Esophagus squamous epithelium (tissue), 5 donors: ENCODE measurements at regions not wholly inside any gene's neighbourhood (a gene's known extent, or its start where the extent isn't known, plus 50 kb on each side); places are given as distances from the start of the nearest gene placed in this dataset.

Experiments used
- DNase-seq: peaks from one replicate; lab custom pipeline; 2025; lab: John Stamatoyannopoulos, UW
- H3K27ac ChIP-seq, 4 donors: fragments of 200-600 bp; sonication (generic); one replicate each; pipeline ENCODE4 v1.5.1; 2016 to 2019; ENCODE audit warnings: mild to moderate bottlenecking in 1 of 4
- H3K27me3 ChIP-seq, 4 donors: fragments of 200-600 bp; sonication (generic); 1 replicate in 3 of 4; 2 replicates in 1 of 4; pipeline versions ENCODE4 v1.5.1 to v1.6.0; 2017 to 2021; ENCODE audit warnings: antibody characterized with exemption in 1 of 4
- H3K36me3 ChIP-seq, 3 donors: fragments of 200-600 bp; sonication (generic); one replicate each; pipeline ENCODE4 v1.5.1; 2016 to 2019
- H3K4me1 ChIP-seq, 3 donors: fragments of 200-600 bp; sonication (generic); one replicate each; pipeline ENCODE4 v1.5.1; 2017 to 2019
- H3K4me3 ChIP-seq, 4 donors: fragments of 200-600 bp; sonication (generic); 1 replicate in 3 of 4; 2 replicates in 1 of 4; pipeline ENCODE4 v1.5.1; 2016 to 2019; ENCODE audit warnings: mild to moderate bottlenecking in 2 of 4, moderate library complexity in 1 of 4
- H3K9me3 ChIP-seq, 3 donors: fragments of 200-600 bp; sonication (generic); one replicate each; pipeline ENCODE4 v1.5.1; 2016 to 2019
- CTCF ChIP-seq, 6 experiments: fragments of 450-650 bp in 4 of 6; fragments of 200-600 bp in 2 of 6; sonication (generic) in 2 of 6; IDR thresholded peaks; one replicate each; pipeline ENCODE4 v1.5.1; 2016 to 2019; ENCODE audit warnings: antibody characterized with exemption in 6 of 6, mild to moderate bottlenecking in 4 of 6, moderate library complexity in 4 of 6
- POLR2A ChIP-seq, 4 donors: fragments of 450-650 bp; IDR thresholded peaks; one replicate each; pipeline ENCODE4 v1.6.1; 2017; ENCODE audit warnings: antibody characterized with exemption in 4 of 4, mild to moderate bottlenecking in 4 of 4, moderate library complexity in 3 of 4
- WGBS, 2 donors: methylation state at CpG; one replicate each; pipeline ENCODE4 v1.1.5; 2018; 5-methylcytosine and 5-hydroxymethylcytosine counted together
- intact Hi-C: fragments of 100-400 bp; cut with DNase I; formaldehyde crosslinking; loops from one replicate; pipeline ENCODE4 v1.15.0; 2022
- donor health status: DM: yes; HTN: yes; CAD: no.

DNA sequence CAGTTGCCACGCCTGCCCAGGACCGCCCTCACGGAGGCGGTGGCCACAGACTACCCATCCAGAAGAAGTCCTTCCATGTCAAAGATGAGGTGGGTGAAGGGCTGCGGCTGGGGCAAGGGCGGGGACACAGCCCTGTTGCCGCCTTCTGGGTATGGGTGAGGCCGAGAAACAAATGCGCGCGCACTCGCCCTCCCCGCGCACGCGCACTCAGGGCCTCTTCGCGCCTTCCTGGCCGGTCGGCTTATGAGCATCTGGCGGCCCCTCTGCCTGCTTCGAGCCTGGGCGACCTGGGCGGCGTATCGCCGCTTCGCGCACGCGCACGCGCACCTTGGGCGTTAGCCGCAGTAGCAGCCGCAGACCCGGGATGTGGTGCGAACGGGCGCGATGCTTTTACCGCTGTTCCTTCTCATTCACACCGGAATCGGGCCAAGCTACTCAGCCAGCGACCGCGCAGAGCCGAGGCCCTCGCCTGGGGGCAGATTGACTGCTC is 931.7 kb downstream of the NLGN4Y start:
- Histone ChIP-seq H3K36me3 (no peaks in the 10 kb centered on the region), H3K27me3 (no peaks in the 10 kb centered on the region), H3K9me3 (no peaks in the 10 kb centered on the region), H3K4me1 (no peaks in the 10 kb centered on the region), H3K27ac (peak overlapping the region in 1 of 4 donors; percentile 61), H3K4me3 (peak overlapping the region in 2 of 4 donors; percentile 24 to 45)
- TF ChIP-seq POLR2A (IDR thresholded peaks at IDR 0.05): no peak
- no peak for TF ChIP-seq CTCF (IDR thresholded peaks at IDR 0.05)
- WGBS, 2 donors: no CpG with 5 or more reads among the region's 49 CpGs
- intact Hi-C loops: no loop called here
- no peak for DNase-seq

GRCh38 chrY:15456491-15456890 is 932.2 kb downstream of the NLGN4Y start:
- Histone ChIP-seq H3K4me3 (peak overlapping the region in 1 of 4 donors; percentile 45), H3K27ac (peak overlapping the region in 1 of 4 donors; percentile 61), H3K9me3 (no peaks in the 10 kb centered on the region), H3K36me3 (no peaks in the 10 kb centered on the region), H3K27me3 (no peaks in the 10 kb centered on the region), H3K4me1 (no peaks in the 10 kb centered on the region)
- no peak for TF ChIP-seq POLR2A (IDR thresholded peaks at IDR 0.05)
- no peak for TF ChIP-seq CTCF (IDR thresholded peaks at IDR 0.05)
- DNase-seq: no peak
- WGBS, 2 donors: 100% methylated on average over 1 of the region's 21 CpGs; no CpG with 5 or more reads in 1 of the 2 donors
- intact Hi-C loops: no loop called here

DNA sequence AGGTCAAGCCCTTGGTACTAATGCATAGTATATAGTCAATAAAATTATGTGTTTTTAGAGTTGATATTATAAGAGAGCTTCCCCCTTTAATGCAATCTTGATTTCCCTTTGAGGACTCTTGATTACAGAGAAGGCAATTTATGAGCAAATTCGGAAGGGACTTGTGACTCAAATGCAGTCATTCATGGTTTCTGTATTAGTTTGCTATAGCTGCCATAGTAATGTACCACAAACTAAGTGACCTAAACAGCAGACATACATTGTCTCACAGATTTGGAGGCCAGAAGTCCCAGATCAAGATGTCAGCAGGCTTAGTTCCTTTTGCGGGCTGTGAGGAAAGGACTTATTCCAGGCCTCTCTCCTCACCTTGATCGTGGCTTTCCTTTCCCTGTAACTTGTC is 933.4 kb downstream of the NLGN4Y start:
- no peaks in the 10 kb centered on the region for H3K9me3 ChIP-seq
- 79% methylated on average over 2 of the region's 3 CpGs; no CpG with 5 or more reads in 1 of the 2 donors for WGBS, 2 donors
- intact Hi-C loops: no loop called here
- no peak overlapping the region for H3K27ac ChIP-seq
- H3K27me3 ChIP-seq: no peaks in the 10 kb centered on the region
- no peak for DNase-seq
- H3K4me1 ChIP-seq: no peaks in the 10 kb centered on the region
- H3K4me3 ChIP-seq: no peak overlapping the region
- no peak for TF ChIP-seq POLR2A (IDR thresholded peaks at IDR 0.05)
- H3K36me3 ChIP-seq: no peaks in the 10 kb centered on the region

DNA sequence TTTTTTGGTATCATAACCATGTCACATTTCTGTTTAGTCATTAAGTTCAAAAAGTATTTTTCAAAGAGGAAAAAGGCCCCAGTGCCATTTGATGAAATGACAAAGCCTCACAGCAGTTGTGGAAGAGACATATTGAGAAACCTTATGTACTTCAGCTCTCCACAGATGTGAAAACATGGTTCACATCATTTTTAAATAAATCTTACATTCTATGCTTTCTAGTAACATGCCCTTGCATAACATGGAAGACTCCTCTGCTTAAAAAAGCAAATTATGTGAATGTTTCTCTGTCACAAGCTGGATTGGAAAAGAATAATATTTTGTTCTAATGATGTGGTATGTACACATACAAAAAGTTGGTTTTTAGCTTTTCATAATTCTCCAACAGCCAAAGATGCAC is 934.1 kb downstream of the NLGN4Y start:
- intact Hi-C loops: no loop called here
- Histone ChIP-seq H3K36me3 (no peaks in the 10 kb centered on the region), H3K9me3 (no peaks in the 10 kb centered on the region), H3K4me1 (no peaks in the 10 kb centered on the region), H3K4me3 (no peak overlapping the region), H3K27me3 (no peaks in the 10 kb centered on the region), H3K27ac (no peak overlapping the region)
- no peak for DNase-seq
- no peak for TF ChIP-seq POLR2A (IDR thresholded peaks at IDR 0.05)
- no peak for TF ChIP-seq CTCF (IDR thresholded peaks at IDR 0.05)

DNA sequence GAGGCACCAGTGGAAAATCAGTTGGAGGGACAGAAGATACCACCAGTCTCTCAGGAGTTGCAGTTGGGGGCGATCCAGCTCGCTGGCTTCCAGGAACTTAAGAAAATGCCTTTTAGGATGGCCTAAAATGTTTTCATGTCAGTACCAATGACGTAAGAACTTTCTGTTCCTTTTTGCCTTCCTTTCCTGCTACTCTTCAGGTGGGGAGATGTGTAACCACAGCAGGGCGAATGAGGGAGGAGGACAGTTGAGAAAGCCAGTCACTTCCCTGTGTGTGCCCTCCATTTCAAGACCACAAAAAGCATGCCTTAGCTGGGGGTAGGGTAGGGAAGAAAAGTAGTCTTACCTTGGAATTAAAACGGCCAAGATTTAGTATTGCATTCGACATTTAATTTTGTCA is 941.6 kb downstream of the NLGN4Y start:
- intact Hi-C loops: no loop called here
- Histone ChIP-seq H3K27me3 (no peaks in the 10 kb centered on the region), H3K27ac (no peak overlapping the region), H3K36me3 (no peaks in the 10 kb centered on the region), H3K9me3 (no peaks in the 10 kb centered on the region), H3K4me1 (no peaks in the 10 kb centered on the region), H3K4me3 (no peak overlapping the region)
- no peak for DNase-seq
- no peak for TF ChIP-seq CTCF (IDR thresholded peaks at IDR 0.05)
- no peak for TF ChIP-seq POLR2A (IDR thresholded peaks at IDR 0.05)
- WGBS, 2 donors: 82% methylated on average over 4 of the region's 6 CpGs; no CpG with 5 or more reads in 1 of the 2 donors

DNA sequence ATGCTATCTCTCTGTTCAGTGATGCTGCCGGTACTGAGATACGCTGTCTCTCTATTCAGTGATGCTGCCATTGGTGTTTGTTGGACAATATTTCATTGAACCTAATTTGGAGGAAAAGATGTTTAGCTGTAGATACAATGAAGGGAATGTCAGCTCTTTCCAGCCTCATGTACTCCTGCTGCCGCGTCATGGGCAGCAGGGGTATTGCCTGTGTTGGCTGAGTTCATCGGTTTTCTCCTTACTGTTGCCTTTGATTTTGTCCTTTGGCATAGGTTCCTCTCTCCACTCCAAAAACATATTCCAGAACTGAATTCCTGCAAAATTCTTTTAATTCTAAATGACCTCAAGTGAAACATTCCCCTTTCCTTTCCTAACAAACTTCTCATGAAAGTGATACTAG is 942.6 kb downstream of the NLGN4Y start:
- intact Hi-C loops: no loop called here
- Histone ChIP-seq H3K4me3 (no peak overlapping the region), H3K36me3 (no peaks in the 10 kb centered on the region), H3K4me1 (no peaks in the 10 kb centered on the region), H3K27ac (no peak overlapping the region), H3K9me3 (no peaks in the 10 kb centered on the region), H3K27me3 (no peaks in the 10 kb centered on the region)
- WGBS, 2 donors: 97% methylated on average over 5 of the region's 5 CpGs; no CpG with 5 or more reads in 1 of the 2 donors
- TF ChIP-seq CTCF (IDR thresholded peaks at IDR 0.05) (no peak), POLR2A (IDR thresholded peaks at IDR 0.05) (no peak)
- no peak for DNase-seq
